ENCODE measurements at regions not wholly inside any gene's neighbourhood (a gene's known extent, or its start where the extent isn't known, plus 50 kb on each side); places are given as distances from the start of the nearest gene placed in this dataset.

- TF ChIP-seq CTCF (IDR thresholded peaks at IDR 0.05) = no peak
- no peak for TF ChIP-seq POLR2A (IDR thresholded peaks at IDR 0.05)
Observed at GRCh38 chr2:145226901-145227300, 707.0 kb upstream of the ZEB2 start.
